ENCODE measurements at regions not wholly inside any gene's neighbourhood (a gene's known extent, or its start where the extent isn't known, plus 50 kb on each side); places are given as distances from the start of the nearest gene placed in this dataset.

GRCh38 chr3:176687754-176688153 lies 509.5 kb downstream of the TBL1XR1 start:
- H3K9me3 ChIP-seq: no peaks in the 10 kb centered on the region
- no peak for DNase-seq (ENCODE audit: low spot score in 2 of 2)
- H3K36me3 ChIP-seq (replicated peaks): no peaks in the 10 kb centered on the region
- in situ Hi-C loops (cut with MboI; ENCODE audit: low sequenced_read_pairs): no loop called here
- H3K4me3 ChIP-seq: no peak overlapping the region
- H3K4me1 ChIP-seq: no peaks in the 10 kb centered on the region
- no peaks in the 10 kb centered on the region for H3K27me3 ChIP-seq (ENCODE audit: low read depth)

GRCh38 chr3:176683382-176683781 lies 513.9 kb downstream of the TBL1XR1 start:
- in situ Hi-C loops (cut with MboI; ENCODE audit: low sequenced_read_pairs): no loop called here
- no peak overlapping the region for H3K4me3 ChIP-seq
- H3K4me1 ChIP-seq: no peaks in the 10 kb centered on the region
- DNase-seq (ENCODE audit: low spot score in 2 of 2): no peak
- no peaks in the 10 kb centered on the region for H3K27me3 ChIP-seq (ENCODE audit: low read depth)
- no peaks in the 10 kb centered on the region for H3K36me3 ChIP-seq (replicated peaks)
- no peaks in the 10 kb centered on the region for H3K9me3 ChIP-seq

DNA sequence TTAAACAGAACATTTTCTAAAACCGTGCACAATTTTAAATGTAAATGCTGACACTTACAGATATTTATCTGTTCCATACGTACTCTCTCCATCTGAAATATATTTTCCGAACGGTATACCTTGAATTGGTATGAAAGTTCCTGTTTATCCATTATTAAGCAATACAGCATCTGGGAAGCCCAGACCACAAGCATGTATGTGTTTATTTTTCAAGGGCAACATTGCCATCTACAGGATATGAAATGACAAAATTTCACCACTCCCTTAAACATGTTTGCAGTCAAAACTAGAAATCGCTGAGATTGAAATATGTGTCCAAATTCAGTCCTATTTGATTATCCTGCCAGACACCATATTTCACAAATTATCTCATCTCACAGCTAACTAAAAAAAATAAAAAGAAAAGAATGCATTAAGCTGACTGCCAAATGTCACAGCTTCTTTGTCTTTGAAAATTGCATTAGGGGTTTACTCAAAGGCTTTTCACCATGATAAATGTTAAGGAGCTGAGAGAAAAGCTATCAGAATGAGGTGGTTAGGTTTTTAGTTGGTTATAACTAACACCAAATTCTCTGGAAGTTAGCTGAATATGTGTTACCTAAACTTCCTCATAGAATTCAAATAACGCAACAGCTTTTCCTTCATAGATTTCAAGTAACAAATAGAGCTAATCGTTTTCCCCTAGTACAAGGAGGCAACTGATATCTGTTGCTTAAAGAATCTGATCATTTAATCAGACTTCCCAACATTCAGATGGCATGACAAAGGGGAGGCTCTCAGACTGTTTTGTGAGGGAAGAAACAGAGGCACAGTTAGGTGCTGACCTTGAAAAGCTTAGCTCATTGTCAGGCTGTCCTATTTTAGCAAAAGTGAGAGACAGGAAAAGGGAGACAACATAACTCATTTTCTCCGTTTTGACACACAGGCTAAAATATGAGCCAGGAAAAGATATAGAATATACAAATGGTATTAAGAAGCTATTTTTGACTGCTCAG lies 533.1 kb downstream of the TBL1XR1 start:
- no peaks in the 10 kb centered on the region for H3K9me3 ChIP-seq
- H3K4me3 ChIP-seq: no peak overlapping the region
- no peaks in the 10 kb centered on the region for H3K36me3 ChIP-seq (replicated peaks)
- H3K27me3 ChIP-seq (ENCODE audit: low read depth): no peaks in the 10 kb centered on the region
- H3K4me1 ChIP-seq: peaks cover 10% of the 10 kb centered on the region; the same call in 1 of the 2 replicates
- in situ Hi-C loops (cut with MboI; ENCODE audit: low sequenced_read_pairs): loop anchor here (10.0 kb wide), 1 partner anchor 149 kb away; no protein-coding TSS in a partner anchor
- peak; percentile 10 to 63 for DNase-seq (ENCODE audit: low spot score in 2 of 2)

DNA sequence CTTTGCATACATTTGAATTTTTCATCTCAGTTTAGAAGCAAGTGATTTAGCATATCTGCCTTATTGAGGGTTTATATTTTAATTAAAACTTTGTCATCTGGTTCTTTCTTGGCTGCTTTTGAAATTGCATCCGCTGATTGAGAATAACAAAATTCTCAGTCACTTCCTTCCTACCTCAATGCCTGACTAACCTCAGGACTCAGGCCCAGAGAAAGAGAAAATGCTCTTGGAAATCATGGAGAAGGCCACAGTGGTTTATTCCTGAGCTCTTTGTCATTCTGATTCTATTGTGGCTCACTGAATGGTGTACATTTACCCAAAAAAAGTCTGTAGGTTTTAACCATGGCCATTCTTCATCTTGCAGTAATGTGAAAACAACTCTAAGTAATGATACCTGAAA lies 533.9 kb downstream of the TBL1XR1 start:
- no peaks in the 10 kb centered on the region for H3K27me3 ChIP-seq (ENCODE audit: low read depth)
- in situ Hi-C loops (cut with MboI; ENCODE audit: low sequenced_read_pairs): loop anchor here (10.0 kb wide), 1 partner anchor 149 kb away; no protein-coding TSS in a partner anchor
- peaks cover 10% of the 10 kb centered on the region; the same call in 1 of the 2 replicates for H3K4me1 ChIP-seq
- no peaks in the 10 kb centered on the region for H3K9me3 ChIP-seq
- H3K4me3 ChIP-seq: no peak overlapping the region
- no peaks in the 10 kb centered on the region for H3K36me3 ChIP-seq (replicated peaks)
- no peak for DNase-seq (ENCODE audit: low spot score in 2 of 2)

DNA sequence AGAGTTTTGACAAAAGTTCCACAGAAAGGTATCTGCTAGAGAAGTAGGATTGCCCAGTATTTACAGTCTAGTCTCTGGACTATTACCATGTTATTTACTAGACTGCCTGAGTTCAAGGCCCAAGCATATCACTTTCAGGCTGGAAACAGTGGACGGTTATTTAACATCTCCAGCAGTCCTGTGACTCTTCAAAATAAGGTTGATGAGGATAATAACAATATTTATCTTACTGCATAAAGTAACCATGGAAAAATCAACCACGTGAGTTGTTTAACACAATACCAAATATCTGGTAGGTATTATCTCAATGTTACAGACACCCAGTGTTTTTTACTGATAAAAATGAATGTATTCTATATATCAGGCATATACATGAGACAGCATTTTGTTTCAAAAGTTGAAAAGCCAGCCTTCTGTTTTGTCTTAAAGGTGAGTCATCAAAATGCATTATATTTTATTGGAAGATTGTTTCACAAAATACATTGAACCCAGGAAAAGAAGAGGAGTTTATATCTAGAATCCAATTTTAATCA lies 535.8 kb downstream of the TBL1XR1 start:
- in situ Hi-C loops (cut with MboI; ENCODE audit: low sequenced_read_pairs): loop anchor here (10.0 kb wide), 1 partner anchor 147 kb away; no protein-coding TSS in a partner anchor
- Histone ChIP-seq H3K27me3 (ENCODE audit: low read depth) (no peaks in the 10 kb centered on the region), H3K4me1 (peaks cover 10% of the 10 kb centered on the region; the same call in 1 of the 2 replicates), H3K36me3 (replicated peaks) (no peaks in the 10 kb centered on the region), H3K4me3 (no peak overlapping the region), H3K9me3 (no peaks in the 10 kb centered on the region)
- no peak for DNase-seq (ENCODE audit: low spot score in 2 of 2)

DNA sequence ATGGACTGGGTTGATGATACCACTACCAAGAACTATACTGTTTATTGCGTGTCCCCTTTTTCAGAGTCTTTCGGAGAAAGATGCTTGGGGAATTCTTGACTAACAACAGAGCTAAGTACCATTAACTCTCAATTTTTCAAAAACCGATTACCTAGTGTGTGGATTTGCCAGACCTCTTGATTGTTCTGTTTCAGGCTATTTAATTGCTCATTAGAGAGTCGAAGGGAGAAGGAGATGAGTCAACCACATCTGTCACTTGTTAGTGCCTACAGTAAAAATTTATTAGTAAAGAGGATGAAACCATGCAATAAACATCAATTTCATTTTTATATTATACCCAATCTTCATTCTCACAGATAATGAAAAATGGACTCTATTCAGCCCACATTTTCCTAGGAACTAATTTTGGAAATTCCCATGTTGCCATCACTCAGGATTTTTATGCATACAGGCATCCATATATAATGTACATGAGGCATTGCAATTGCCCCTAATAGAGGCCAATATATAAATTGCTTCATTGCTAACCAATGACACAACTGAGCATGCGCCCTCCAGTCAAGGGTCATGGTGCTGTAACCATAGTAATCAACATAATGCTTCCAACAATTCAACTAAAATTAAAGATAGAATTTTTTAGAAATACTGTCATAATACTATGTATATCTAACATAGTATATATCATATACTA lies 541.7 kb downstream of the TBL1XR1 start:
- in situ Hi-C loops (cut with MboI; ENCODE audit: low sequenced_read_pairs): no loop called here
- DNase-seq (ENCODE audit: low spot score in 2 of 2): no peak
- no peaks in the 10 kb centered on the region for H3K27me3 ChIP-seq (ENCODE audit: low read depth)
- no peaks in the 10 kb centered on the region for H3K4me1 ChIP-seq
- H3K9me3 ChIP-seq: no peaks in the 10 kb centered on the region
- H3K36me3 ChIP-seq (replicated peaks): no peaks in the 10 kb centered on the region
- no peak overlapping the region for H3K4me3 ChIP-seq

DNA sequence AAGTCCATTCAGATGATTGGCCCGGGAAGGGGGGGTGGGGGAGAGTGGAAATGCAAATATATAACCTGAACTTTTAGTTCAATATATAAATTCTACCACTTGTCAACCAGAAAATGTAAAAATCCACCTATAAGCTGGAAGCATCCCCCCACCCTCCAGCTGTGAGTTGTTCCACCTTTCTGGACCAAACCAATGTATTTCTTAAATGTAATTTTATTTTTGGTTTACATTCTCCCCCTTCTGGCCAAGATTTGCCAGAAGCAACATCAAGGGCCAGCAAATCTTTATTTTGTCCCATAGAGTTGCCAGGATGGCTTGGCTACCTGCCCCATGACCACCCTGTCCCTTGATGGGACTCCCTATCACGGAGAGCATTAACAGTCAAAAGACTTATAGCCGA lies 545.7 kb downstream of the TBL1XR1 start:
- Histone ChIP-seq H3K27me3 (ENCODE audit: low read depth) (no peaks in the 10 kb centered on the region), H3K4me3 (no peak overlapping the region), H3K36me3 (replicated peaks) (no peaks in the 10 kb centered on the region), H3K4me1 (no peaks in the 10 kb centered on the region), H3K9me3 (no peaks in the 10 kb centered on the region)
- no peak for DNase-seq (ENCODE audit: low spot score in 2 of 2)
- in situ Hi-C loops (cut with MboI; ENCODE audit: low sequenced_read_pairs): no loop called here

DNA sequence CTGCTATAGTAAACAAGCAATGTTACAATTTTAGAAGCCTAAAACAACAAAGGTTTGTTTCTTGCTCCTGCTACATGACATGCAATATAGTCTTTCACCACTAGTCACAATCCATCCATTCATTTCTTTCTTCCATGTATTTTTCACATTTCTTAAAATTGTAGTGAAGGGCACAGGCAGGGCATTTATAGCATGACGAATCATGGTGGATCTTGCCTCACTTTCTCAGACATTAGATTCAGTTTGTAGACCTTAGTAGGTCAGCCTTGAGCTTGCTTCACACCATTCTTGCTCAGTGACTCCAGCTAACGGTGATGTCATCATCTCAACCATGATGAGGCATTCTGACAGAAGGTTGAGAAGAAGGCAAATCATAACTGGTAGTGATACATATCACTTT lies 546.8 kb downstream of the TBL1XR1 start:
- DNase-seq (ENCODE audit: low spot score in 2 of 2): no peak
- H3K36me3 ChIP-seq (replicated peaks): no peaks in the 10 kb centered on the region
- no peaks in the 10 kb centered on the region for H3K4me1 ChIP-seq
- H3K4me3 ChIP-seq: no peak overlapping the region
- in situ Hi-C loops (cut with MboI; ENCODE audit: low sequenced_read_pairs): no loop called here
- no peaks in the 10 kb centered on the region for H3K9me3 ChIP-seq
- H3K27me3 ChIP-seq (ENCODE audit: low read depth): no peaks in the 10 kb centered on the region

GRCh38 chr3:176647987-176648386 lies 549.3 kb downstream of the TBL1XR1 start:
- no peak for DNase-seq (ENCODE audit: low spot score in 2 of 2)
- no peaks in the 10 kb centered on the region for H3K4me1 ChIP-seq
- in situ Hi-C loops (cut with MboI; ENCODE audit: low sequenced_read_pairs): no loop called here
- H3K4me3 ChIP-seq: no peak overlapping the region
- no peaks in the 10 kb centered on the region for H3K27me3 ChIP-seq (ENCODE audit: low read depth)
- H3K9me3 ChIP-seq: no peaks in the 10 kb centered on the region
- no peaks in the 10 kb centered on the region; the same call in 1 of the 2 replicates for H3K36me3 ChIP-seq (replicated peaks)

DNA sequence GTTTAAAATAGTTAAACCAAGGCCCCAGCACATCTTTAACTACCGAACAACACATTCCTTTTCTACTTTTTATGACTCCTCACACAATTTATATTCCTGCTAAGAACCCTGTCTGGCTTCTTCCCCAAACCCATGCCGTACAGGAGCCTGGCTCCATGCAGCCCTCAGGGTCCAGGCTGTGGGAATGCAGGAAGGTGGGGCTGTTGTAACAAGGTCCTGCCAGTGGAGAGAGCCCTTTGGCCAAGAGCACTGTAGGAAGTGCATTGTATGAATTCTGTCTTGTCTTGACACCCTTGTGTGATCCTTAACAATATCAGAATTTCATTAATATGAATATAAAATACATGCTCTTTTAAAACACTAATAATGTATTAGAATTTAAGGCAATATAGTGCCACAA lies 563.8 kb downstream of the TBL1XR1 start:
- Histone ChIP-seq H3K4me3 (no peak overlapping the region), H3K36me3 (replicated peaks) (no peaks in the 10 kb centered on the region), H3K9me3 (no peaks in the 10 kb centered on the region), H3K4me1 (no peaks in the 10 kb centered on the region), H3K27me3 (ENCODE audit: low read depth) (no peaks in the 10 kb centered on the region)
- in situ Hi-C loops (cut with MboI; ENCODE audit: low sequenced_read_pairs): no loop called here
- DNase-seq (ENCODE audit: low spot score in 2 of 2): peak in 1 of 2 experiments; percentile 22

DNA sequence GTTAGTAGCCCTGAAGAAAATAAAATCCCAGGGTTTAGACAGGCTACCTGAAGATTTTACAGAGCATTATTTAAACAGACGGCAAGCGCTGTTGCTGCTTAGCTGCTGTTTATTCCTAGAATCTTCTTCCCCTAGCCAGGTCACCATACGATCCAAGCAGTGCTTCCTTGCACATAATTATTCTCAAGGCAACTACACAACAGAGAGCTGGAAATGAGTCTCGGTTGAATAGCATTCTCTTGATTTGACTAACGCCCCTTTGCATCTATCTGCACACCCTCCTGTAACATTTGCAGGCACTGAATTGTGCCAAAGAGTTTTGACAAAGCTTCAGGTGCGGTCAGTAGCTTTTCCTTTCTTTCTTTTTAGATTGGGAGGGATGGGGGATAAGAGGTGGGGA lies 564.4 kb downstream of the TBL1XR1 start:
- Histone ChIP-seq H3K4me1 (no peaks in the 10 kb centered on the region), H3K36me3 (replicated peaks) (no peaks in the 10 kb centered on the region), H3K4me3 (no peak overlapping the region), H3K9me3 (no peaks in the 10 kb centered on the region), H3K27me3 (ENCODE audit: low read depth) (no peaks in the 10 kb centered on the region)
- in situ Hi-C loops (cut with MboI; ENCODE audit: low sequenced_read_pairs): no loop called here
- no peak for DNase-seq (ENCODE audit: low spot score in 2 of 2)

DNA sequence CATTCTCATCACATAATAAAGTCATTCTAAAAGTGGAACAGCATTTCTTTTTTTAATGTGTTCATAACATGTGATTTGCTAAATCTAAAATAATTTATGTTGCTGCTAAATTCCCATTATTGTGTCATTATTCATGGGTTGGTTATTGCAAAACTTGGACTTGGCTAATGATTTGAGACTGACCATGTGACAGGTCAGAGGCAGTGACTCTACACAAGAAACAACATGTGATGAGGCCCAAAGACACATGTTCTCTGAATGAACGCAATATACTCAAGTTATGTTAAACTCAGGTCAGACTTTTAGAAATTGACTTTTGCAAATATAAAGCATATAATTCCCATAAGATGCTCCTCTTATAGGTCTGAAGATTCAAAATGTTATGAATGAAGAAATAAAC lies 566.1 kb downstream of the TBL1XR1 start:
- Histone ChIP-seq H3K4me1 (no peaks in the 10 kb centered on the region), H3K36me3 (replicated peaks) (no peaks in the 10 kb centered on the region), H3K9me3 (no peaks in the 10 kb centered on the region), H3K27me3 (ENCODE audit: low read depth) (no peaks in the 10 kb centered on the region), H3K4me3 (no peak overlapping the region)
- DNase-seq (ENCODE audit: low spot score in 2 of 2): no peak
- in situ Hi-C loops (cut with MboI; ENCODE audit: low sequenced_read_pairs): no loop called here

DNA sequence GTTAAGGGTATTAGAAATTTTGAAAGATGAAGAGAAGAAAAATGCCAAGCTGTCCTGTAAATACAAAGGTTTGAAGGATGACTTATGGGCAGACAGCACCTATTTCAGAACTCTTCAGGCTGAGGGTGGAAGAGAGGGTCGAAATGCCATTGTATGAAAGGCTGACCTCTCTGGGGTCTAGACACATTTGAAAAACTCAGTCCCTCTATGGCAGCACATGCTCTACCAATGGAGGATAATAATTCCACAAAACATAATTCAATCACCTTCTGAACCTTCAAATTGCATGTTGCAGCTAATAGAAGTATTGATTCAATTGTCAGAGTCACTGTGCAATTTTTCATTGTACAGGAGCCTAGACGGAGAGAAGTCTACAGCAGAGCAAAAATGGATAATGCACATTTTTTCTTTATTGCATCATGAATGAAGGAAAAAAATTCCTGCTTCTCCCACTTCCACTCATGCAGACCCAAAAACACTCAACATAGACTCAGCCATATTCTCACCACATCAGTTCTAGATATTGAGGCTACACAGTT lies 569.1 kb downstream of the TBL1XR1 start:
- no peak overlapping the region for H3K4me3 ChIP-seq
- no peaks in the 10 kb centered on the region for H3K4me1 ChIP-seq
- no peak for DNase-seq (ENCODE audit: low spot score in 2 of 2)
- no peaks in the 10 kb centered on the region for H3K27me3 ChIP-seq (ENCODE audit: low read depth)
- no peaks in the 10 kb centered on the region for H3K36me3 ChIP-seq (replicated peaks)
- in situ Hi-C loops (cut with MboI; ENCODE audit: low sequenced_read_pairs): no loop called here
- H3K9me3 ChIP-seq: no peaks in the 10 kb centered on the region

All from HAP-1 (cell line).